SK-N-MC (cell line): ENCODE measurements at regions not wholly inside any gene's neighbourhood (a gene's known extent, or its start where the extent isn't known, plus 50 kb on each side); places are given as distances from the start of the nearest gene placed in this dataset.

Source experiments
- DNase-seq: peaks from one replicate; pipeline ENCODE4 v3.0.0-alpha.2; 2011; ENCODE audit warnings: low read depth, low spot score
- H3K27ac ChIP-seq: fragments of 200-600 bp; sonication (generic); 2 replicates; pipeline ENCODE4 v1.5.1; 2016; ENCODE audit warnings: mixed run types
- H3K36me3 ChIP-seq: fragments of 200-600 bp; sonication (generic); 2 replicates; pipeline ENCODE4 v1.6.1; 2017; ENCODE audit warnings: antibody characterized with exemption, low read length, mixed read lengths; ENCODE audit not compliant: insufficient read depth
- H3K4me3 ChIP-seq: fragments of 200-600 bp; sonication (generic); 2 replicates; pipeline ENCODE4 v1.5.1; 2016
- H3K9ac ChIP-seq: fragments of 200-600 bp; sonication (generic); 2 replicates; pipeline ENCODE4 v1.8.0; 2017; ENCODE audit warnings: mixed run types, mixed read lengths; ENCODE audit not compliant: insufficient read length
- H3K9me3 ChIP-seq: fragments of 200-600 bp; sonication (generic); 2 replicates; pipeline ENCODE4 v1.6.1; 2017; ENCODE audit warnings: low read depth, mild to moderate bottlenecking, antibody characterized with exemption, low read length, moderate library complexity, mixed read lengths
- EZH2 ChIP-seq: fragments of 200-600 bp; sonication (generic); IDR thresholded peaks from one replicate; pipeline ENCODE4 v1.6.1; 2017; ENCODE audit warnings: antibody characterized with exemption
- FOXP2 ChIP-seq: optimal IDR thresholded peaks from 2 replicates; pipeline ENCODE3; 2011; ENCODE audit warnings: mild to moderate bottlenecking, moderate library complexity; ENCODE audit not compliant: insufficient read depth; ENCODE audit errors: extremely low read length, control extremely low read depth
- POLR2AphosphoS5 ChIP-seq: IDR thresholded peaks from 2 replicates; pipeline ENCODE4 v1.6.1; 2012; ENCODE audit warnings: mild to moderate bottlenecking, low read depth, low read length, borderline replicate concordance

DNA sequence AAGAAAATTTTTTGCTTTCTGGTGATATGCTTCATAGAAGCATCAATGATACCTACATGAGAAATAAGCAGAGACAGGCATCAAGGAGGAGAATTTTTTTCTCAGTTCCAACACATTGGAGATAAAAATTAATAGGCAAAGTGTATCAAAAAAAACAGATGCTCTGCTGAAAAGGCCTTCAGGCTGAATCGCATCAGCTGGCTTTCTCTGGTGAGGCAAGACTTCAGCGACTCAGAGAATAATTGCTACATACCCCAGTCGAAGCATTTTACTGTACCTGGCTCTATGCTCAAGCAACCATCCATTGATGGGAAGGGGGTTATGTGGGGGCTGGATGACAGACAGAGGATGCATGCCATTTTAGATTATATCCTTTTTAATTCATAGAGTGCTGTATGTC, 415.1 kb downstream of the TFAP2A start:
- no peak overlapping the region for H3K9ac ChIP-seq

DNA sequence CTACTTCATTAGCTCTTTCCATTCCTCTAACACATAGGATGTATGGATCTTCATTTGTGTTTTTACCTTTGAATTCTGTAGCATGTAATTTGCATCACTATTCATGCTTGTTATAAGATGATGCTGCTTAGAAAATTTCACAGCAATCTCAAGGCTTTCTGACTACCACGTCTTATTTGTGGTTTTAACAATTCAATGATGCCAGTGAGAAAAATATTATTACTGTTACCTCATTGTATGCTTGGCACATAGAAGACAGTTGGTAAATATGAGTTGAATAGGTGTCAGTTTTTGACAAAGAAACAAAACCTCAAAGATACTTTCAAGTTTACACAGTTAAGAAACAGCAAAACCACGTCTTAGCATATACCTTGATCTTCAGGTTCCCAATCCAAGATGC, 428.6 kb downstream of the TFAP2A start:
- TF ChIP-seq FOXP2 (no peak), EZH2 (no peak), POLR2AphosphoS5 (no peak)
- H3K27ac ChIP-seq: no peak overlapping the region
- H3K9ac ChIP-seq: no peak overlapping the region
- H3K9me3 ChIP-seq: no peaks in the 10 kb centered on the region
- no peaks in the 10 kb centered on the region for H3K36me3 ChIP-seq
- H3K4me3 ChIP-seq: no peak overlapping the region
- no peak for DNase-seq

More for the DNA sequence above, 415.1 kb downstream of the TFAP2A start:
- H3K9me3 ChIP-seq: no peaks in the 10 kb centered on the region
- H3K27ac ChIP-seq: no peak overlapping the region
- TF ChIP-seq FOXP2: no peak
- TF ChIP-seq EZH2: no peak
- no peak for TF ChIP-seq POLR2AphosphoS5
- H3K4me3 ChIP-seq: no peak overlapping the region
- no peaks in the 10 kb centered on the region for H3K36me3 ChIP-seq
- DNase-seq: peak; percentile 18

DNA sequence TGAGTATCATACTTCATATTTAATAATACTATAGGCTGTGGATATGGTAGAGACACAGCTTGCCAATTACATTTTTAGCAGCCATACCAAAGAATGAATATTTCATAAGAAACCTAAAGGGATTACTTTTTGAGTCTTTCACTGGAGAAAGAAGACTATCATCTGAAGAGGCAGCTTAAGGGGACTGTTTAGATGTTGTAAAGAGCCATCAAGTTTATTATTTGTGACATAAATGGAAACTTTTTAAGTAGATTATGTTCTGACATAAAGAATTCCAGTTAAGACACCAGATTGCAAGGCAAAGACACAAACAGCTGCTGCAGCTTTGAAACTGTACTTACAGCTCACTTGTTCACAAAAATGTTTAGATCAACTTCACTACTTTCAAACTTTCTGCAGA, 429.4 kb downstream of the TFAP2A start:
- TF ChIP-seq FOXP2: no peak
- no peak for TF ChIP-seq POLR2AphosphoS5
- TF ChIP-seq EZH2: no peak
- DNase-seq: no peak
- no peaks in the 10 kb centered on the region for H3K9me3 ChIP-seq

DNA sequence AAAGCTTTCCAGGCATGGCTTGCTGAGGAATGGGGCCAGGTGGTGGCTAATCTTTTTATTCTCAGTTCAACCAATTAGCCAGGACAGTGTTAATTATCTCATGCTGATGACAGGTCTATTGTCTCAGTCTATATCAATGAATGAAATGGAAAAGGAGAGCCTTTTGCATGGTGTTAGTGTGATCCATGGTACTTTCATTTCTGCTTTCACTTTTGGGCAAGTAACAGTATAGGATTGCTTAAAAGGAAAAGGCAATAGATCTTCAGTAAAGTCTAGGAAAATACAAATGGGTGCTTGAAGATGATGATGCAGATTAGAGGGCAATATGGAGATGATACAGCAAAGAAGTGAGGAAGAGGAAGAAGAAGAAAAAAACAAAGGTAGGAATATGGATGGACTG, 430.3 kb downstream of the TFAP2A start:
- H3K4me3 ChIP-seq: no peak overlapping the region
- TF ChIP-seq POLR2AphosphoS5 (no peak), FOXP2 (no peak), EZH2 (no peak)

More for the DNA sequence above, 429.4 kb downstream of the TFAP2A start:
- Histone ChIP-seq H3K9ac (no peak overlapping the region), H3K36me3 (no peaks in the 10 kb centered on the region), H3K4me3 (no peak overlapping the region), H3K27ac (no peak overlapping the region)

DNA sequence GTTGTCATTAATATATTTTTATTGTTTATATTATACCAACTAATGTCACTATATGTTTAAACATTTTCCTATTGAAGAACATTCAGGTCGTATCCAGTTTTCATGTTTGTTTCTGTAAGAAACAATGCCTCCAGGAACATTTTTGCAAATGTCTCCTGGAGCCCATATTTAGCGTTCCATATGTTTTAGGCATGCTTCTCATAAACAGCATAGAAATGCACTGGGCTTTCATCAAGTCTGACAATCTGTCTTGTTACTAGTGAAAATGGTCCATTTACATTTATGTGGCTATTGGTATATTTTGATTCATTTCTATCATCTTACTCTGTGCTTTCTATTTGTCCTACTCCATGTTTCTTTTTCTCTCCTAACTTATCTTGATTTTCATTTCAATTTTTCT, 431.7 kb downstream of the TFAP2A start:
- TF ChIP-seq EZH2 (no peak), POLR2AphosphoS5 (no peak), FOXP2 (no peak)
- Histone ChIP-seq H3K36me3 (no peaks in the 10 kb centered on the region), H3K27ac (no peak overlapping the region), H3K9ac (no peak overlapping the region), H3K9me3 (no peaks in the 10 kb centered on the region), H3K4me3 (no peak overlapping the region)
- DNase-seq: no peak

More for the DNA sequence above, 430.3 kb downstream of the TFAP2A start:
- H3K9me3 ChIP-seq: no peaks in the 10 kb centered on the region
- H3K27ac ChIP-seq: no peak overlapping the region
- no peak for DNase-seq
- no peak overlapping the region for H3K9ac ChIP-seq
- H3K36me3 ChIP-seq: no peaks in the 10 kb centered on the region

DNA sequence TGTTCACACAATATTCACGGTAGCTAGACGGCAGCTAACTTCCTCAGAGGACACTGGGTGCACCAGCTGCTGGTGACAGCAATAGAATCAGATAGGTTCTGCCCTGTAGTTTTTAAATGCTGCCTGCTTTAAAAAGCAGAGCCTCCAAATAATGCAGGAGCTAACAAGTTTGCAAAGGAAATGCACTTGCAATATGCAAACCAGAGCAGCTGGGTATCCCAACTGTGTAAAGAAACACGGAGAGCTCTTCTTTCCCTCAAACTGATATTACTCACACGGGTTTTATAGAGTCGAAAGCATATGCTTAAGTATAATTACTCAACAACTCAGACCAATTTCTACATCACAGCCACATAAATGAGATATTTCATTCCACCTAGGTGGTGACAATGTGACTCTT, 432.7 kb downstream of the TFAP2A start:
- H3K36me3 ChIP-seq: no peaks in the 10 kb centered on the region
- DNase-seq: no peak
- no peak for TF ChIP-seq EZH2
- TF ChIP-seq POLR2AphosphoS5: no peak
- TF ChIP-seq FOXP2: no peak
- no peak overlapping the region for H3K4me3 ChIP-seq
- no peaks in the 10 kb centered on the region for H3K9me3 ChIP-seq
- H3K9ac ChIP-seq: no peak overlapping the region
- no peak overlapping the region for H3K27ac ChIP-seq

DNA sequence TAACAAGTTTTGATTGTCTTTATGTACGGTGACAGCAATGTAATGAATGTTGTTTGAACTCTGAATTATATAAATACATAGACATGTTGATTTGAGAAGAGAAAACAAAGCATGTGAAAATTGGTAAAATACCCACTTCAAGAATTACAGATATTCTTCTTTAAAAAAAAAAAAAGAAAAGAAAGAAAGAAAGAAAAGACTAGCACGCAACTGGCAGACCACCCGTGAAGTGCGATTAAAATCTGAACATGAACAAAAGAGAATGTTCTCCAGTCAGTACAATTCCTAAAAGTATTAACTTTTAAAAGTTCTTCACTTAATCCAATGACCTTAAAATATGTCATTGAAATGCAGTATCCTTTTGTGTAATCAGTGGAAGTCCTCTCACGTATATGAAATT, 434.9 kb downstream of the TFAP2A start:
- DNase-seq: no peak

DNA sequence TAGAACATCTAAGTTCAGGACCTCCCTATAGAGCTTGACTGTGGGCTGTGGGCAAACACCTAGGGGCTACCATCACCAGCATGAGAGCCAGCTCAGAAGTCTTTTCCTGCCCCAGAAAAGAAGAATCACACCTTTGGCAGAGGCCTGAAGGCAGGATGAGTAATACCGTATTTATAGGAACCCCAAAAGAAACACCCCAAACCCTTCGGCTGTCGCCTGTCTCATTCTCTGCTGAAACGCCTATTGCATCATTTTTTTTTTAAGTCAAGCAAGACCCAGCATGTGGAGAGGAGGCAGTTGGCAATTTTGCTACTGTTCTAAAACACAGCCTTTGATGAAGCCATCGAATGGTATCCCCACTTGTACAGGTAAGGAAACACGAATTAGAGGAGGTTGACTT, 436.4 kb downstream of the TFAP2A start:
- Histone ChIP-seq H3K9ac (no peak overlapping the region), H3K4me3 (no peak overlapping the region), H3K9me3 (no peaks in the 10 kb centered on the region), H3K36me3 (no peaks in the 10 kb centered on the region), H3K27ac (no peak overlapping the region)
- DNase-seq: no peak
- TF ChIP-seq EZH2: no peak
- no peak for TF ChIP-seq FOXP2
- TF ChIP-seq POLR2AphosphoS5: no peak

More for the DNA sequence above, 434.9 kb downstream of the TFAP2A start:
- Histone ChIP-seq H3K9ac (no peak overlapping the region), H3K36me3 (no peaks in the 10 kb centered on the region), H3K9me3 (no peaks in the 10 kb centered on the region), H3K27ac (no peak overlapping the region), H3K4me3 (no peak overlapping the region)
- TF ChIP-seq FOXP2 (no peak), EZH2 (no peak), POLR2AphosphoS5 (no peak)

DNA sequence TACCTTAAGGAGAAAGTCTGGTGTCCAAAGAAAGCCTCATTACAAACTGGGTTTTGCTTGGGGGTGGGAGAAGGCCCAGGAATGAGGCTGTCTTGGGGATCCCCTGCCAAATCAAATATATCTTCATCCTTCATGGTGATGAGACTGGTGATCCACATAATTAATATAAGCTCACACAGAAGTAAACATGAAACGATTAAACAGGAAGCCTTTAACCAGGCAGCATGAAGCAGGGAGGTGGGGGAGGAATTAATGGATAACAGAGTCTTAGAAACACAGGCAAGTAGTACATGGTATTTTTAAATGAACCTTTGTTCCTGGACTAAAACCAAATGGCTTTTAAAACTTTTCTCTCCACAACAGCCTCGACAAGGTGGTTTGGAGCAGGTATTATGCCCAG, 437.5 kb downstream of the TFAP2A start:
- H3K9me3 ChIP-seq: no peaks in the 10 kb centered on the region
- H3K9ac ChIP-seq: no peak overlapping the region
- no peak for DNase-seq
- no peaks in the 10 kb centered on the region for H3K36me3 ChIP-seq
- no peak overlapping the region for H3K4me3 ChIP-seq
- TF ChIP-seq FOXP2 (no peak), POLR2AphosphoS5 (no peak), EZH2 (no peak)
- no peak overlapping the region for H3K27ac ChIP-seq
